Stimulated activated effector memory CD8-positive, alpha-beta T cell treated with anti-CD3 and anti-CD28 coated beads, Interleukin-12 subunit alpha, Interleukin-12 subunit beta, amount 100 ng/mL, for 72 hours (primary cell): ENCODE measurements at regions not wholly inside any gene's neighbourhood (a gene's known extent, or its start where the extent isn't known, plus 50 kb on each side); places are given as distances from the start of the nearest gene placed in this dataset.

Experiments
- ATAC-seq: fragments of 150-1000 bp; cut with Tn5 transposase; 2 replicates; pipeline ENCODE4 v1.10.0; 2021
- DNase-seq, 2 donors: peaks; one replicate each; pipeline ENCODE4 v3.0.0; 2021 to 2022; ENCODE audit warnings: low spot score in 2 of 2
- H3K27ac Mint-ChIP-seq: one replicate; pipeline ENCODE4 v1.8.0; 2022; ENCODE audit warnings: mild to moderate bottlenecking, mixed read lengths
- H3K36me3 Mint-ChIP-seq: one replicate; pipeline ENCODE4 v1.8.0; 2022; ENCODE audit warnings: mild to moderate bottlenecking, mixed read lengths
- H3K4me1 Mint-ChIP-seq: one replicate; pipeline ENCODE4 v1.8.0; 2022; ENCODE audit warnings: mixed read lengths
- H3K4me3 Mint-ChIP-seq: one replicate; pipeline ENCODE4 v1.8.0; 2022; ENCODE audit warnings: mild to moderate bottlenecking, mixed read lengths
- H3K9me3 Mint-ChIP-seq: one replicate; pipeline ENCODE4 v1.8.0; 2022; ENCODE audit warnings: mixed read lengths

- ATAC-seq (no peak), DNase-seq (no peak)
- Mint-ChIP-seq H3K36me3 (no peaks in the 10 kb centered on the region), H3K27ac (no peak overlapping the region), H3K4me3 (no peak overlapping the region), H3K4me1 (no peaks in the 10 kb centered on the region), H3K9me3 (no peaks in the 10 kb centered on the region)
These were observed 97.1 kb upstream of the PRR20G start for GRCh38 chr3:127384717-127385539.

- Mint-ChIP-seq H3K4me1 (no peaks in the 10 kb centered on the region), H3K9me3 (no peaks in the 10 kb centered on the region), H3K4me3 (no peak overlapping the region), H3K36me3 (no peaks in the 10 kb centered on the region), H3K27ac (no peak overlapping the region)
- ATAC-seq = peak; percentile 24
- no peak for DNase-seq
These were observed 95.9 kb upstream of the PRR20G start for GRCh38 chr3:127383656-127384179.

- peaks cover 5% of the 10 kb centered on the region for H3K4me1 Mint-ChIP-seq
- H3K9me3 Mint-ChIP-seq = peaks cover 4% of the 10 kb centered on the region
- no peaks in the 10 kb centered on the region for H3K36me3 Mint-ChIP-seq
- no peak overlapping the region for H3K27ac Mint-ChIP-seq
- no peak for DNase-seq
- no peak overlapping the region for H3K4me3 Mint-ChIP-seq
- ATAC-seq = no peak
These were observed 90.2 kb upstream of the PRR20G start for GRCh38 chr3:127377801-127378655.

GRCh38 chr3:127375151-127375930 is 87.5 kb upstream of the PRR20G start:
- H3K27ac Mint-ChIP-seq = no peak overlapping the region
- H3K4me3 Mint-ChIP-seq = no peak overlapping the region
- ATAC-seq (no peak), DNase-seq (no peak)
- H3K4me1 Mint-ChIP-seq = peaks cover 5% of the 10 kb centered on the region
- H3K9me3 Mint-ChIP-seq = peaks cover 4% of the 10 kb centered on the region
- no peaks in the 10 kb centered on the region for H3K36me3 Mint-ChIP-seq

GRCh38 chr3:127374086-127375010 is 86.5 kb upstream of the PRR20G start:
- Mint-ChIP-seq H3K4me1 (peaks cover 5% of the 10 kb centered on the region), H3K4me3 (no peak overlapping the region), H3K36me3 (no peaks in the 10 kb centered on the region), H3K27ac (no peak overlapping the region), H3K9me3 (peaks cover 4% of the 10 kb centered on the region)
- peak in 1 of 2 donors; percentile 54 for DNase-seq
- ATAC-seq = peak; percentile 16

- ATAC-seq (no peak), DNase-seq (no peak)
- Mint-ChIP-seq H3K4me1 (peaks cover 6% of the 10 kb centered on the region), H3K27ac (no peak overlapping the region), H3K4me3 (no peak overlapping the region), H3K36me3 (no peaks in the 10 kb centered on the region), H3K9me3 (peaks cover 4% of the 10 kb centered on the region)
These were observed 85.7 kb upstream of the PRR20G start for GRCh38 chr3:127373441-127374085.

GRCh38 chr3:127371846-127372245 is 84.0 kb upstream of the PRR20G start:
- no peak overlapping the region for H3K27ac Mint-ChIP-seq
- peaks cover 11% of the 10 kb centered on the region for H3K4me1 Mint-ChIP-seq
- ATAC-seq (no peak), DNase-seq (no peak)
- H3K4me3 Mint-ChIP-seq = no peak overlapping the region
- H3K36me3 Mint-ChIP-seq = no peaks in the 10 kb centered on the region
- peaks cover 3% of the 10 kb centered on the region for H3K9me3 Mint-ChIP-seq

GRCh38 chr3:127371334-127371733 is 83.5 kb upstream of the PRR20G start:
- Mint-ChIP-seq H3K4me3 (no peak overlapping the region), H3K27ac (no peak overlapping the region), H3K4me1 (peaks cover 11% of the 10 kb centered on the region), H3K9me3 (no peaks in the 10 kb centered on the region), H3K36me3 (no peaks in the 10 kb centered on the region)
- no peak for DNase-seq
- no peak for ATAC-seq

- Mint-ChIP-seq H3K4me1 (peaks cover 11% of the 10 kb centered on the region), H3K36me3 (no peaks in the 10 kb centered on the region), H3K9me3 (no peaks in the 10 kb centered on the region), H3K27ac (no peak overlapping the region), H3K4me3 (no peak overlapping the region)
- DNase-seq = no peak
- no peak for ATAC-seq
These were observed 83.1 kb upstream of the PRR20G start for GRCh38 chr3:127370906-127371305.

- no peaks in the 10 kb centered on the region for H3K9me3 Mint-ChIP-seq
- peaks cover 11% of the 10 kb centered on the region for H3K4me1 Mint-ChIP-seq
- DNase-seq (no peak), ATAC-seq (peak; percentile 20)
- no peak overlapping the region for H3K4me3 Mint-ChIP-seq
- H3K27ac Mint-ChIP-seq = no peak overlapping the region
- no peaks in the 10 kb centered on the region for H3K36me3 Mint-ChIP-seq
These were observed 81.6 kb upstream of the PRR20G start for GRCh38 chr3:127369356-127369935.

- Mint-ChIP-seq H3K36me3 (no peaks in the 10 kb centered on the region), H3K27ac (no peak overlapping the region), H3K4me3 (no peak overlapping the region), H3K4me1 (peaks cover 10% of the 10 kb centered on the region), H3K9me3 (no peaks in the 10 kb centered on the region)
- DNase-seq (no peak), ATAC-seq (no peak)
These were observed 80.6 kb upstream of the PRR20G start for GRCh38 chr3:127368186-127369032.

GRCh38 chr3:127367593-127367992 is 79.7 kb upstream of the PRR20G start:
- ATAC-seq (no peak), DNase-seq (no peak)
- no peaks in the 10 kb centered on the region for H3K36me3 Mint-ChIP-seq
- no peak overlapping the region for H3K27ac Mint-ChIP-seq
- H3K4me1 Mint-ChIP-seq = peaks cover 6% of the 10 kb centered on the region
- no peaks in the 10 kb centered on the region for H3K9me3 Mint-ChIP-seq
- H3K4me3 Mint-ChIP-seq = no peak overlapping the region

- Mint-ChIP-seq H3K27ac (no peak overlapping the region), H3K36me3 (no peaks in the 10 kb centered on the region), H3K9me3 (no peaks in the 10 kb centered on the region), H3K4me1 (peaks cover 6% of the 10 kb centered on the region), H3K4me3 (no peak overlapping the region)
- ATAC-seq (no peak), DNase-seq (no peak)
These were observed 78.5 kb upstream of the PRR20G start for GRCh38 chr3:127366383-127366782.
